Prostate gland (tissue), 2 donors: ENCODE measurements at regions not wholly inside any gene's neighbourhood (a gene's known extent, or its start where the extent isn't known, plus 50 kb on each side); places are given as distances from the start of the nearest gene placed in this dataset.

ENCODE experiments used
- POLR2A ChIP-seq: fragments of 450-650 bp; IDR thresholded peaks from one replicate; pipeline ENCODE4 v1.6.1; 2016; ENCODE audit warnings: antibody characterized with exemption, mild to moderate bottlenecking
- TF ChIP-seq, protein P1 (sequence below), 4 experiments: fragments of 200-600 bp in 2 of 4; fragments of 450-650 bp in 2 of 4; sonication (generic) in 2 of 4; IDR thresholded peaks; 1 replicate in 3 of 4; 2 replicates in 1 of 4; pipeline ENCODE4 v1.5.1; 2016 to 2019; ENCODE audit warnings: antibody characterized with exemption in 4 of 4, mild to moderate bottlenecking in 2 of 4, moderate library complexity in 2 of 4

DNA sequence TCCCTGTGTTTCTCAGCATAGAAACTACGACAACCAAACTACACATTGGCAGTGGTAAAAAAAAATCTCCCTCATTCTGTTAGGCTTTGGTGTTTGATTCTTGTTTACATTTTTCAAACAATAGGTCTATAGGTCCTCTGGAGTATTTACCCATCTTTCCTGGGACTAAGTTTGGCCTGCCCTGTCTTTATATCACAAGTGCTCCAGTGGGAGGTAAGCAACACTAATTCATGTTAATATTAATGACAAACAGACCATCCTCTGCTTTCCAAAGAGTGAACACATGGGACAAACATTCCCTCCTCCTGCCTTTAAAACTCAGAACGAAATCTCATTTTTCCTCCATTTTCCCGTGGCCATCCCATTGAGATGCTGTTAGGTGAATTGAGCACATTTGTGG, 514.1 kb upstream of the INTU start:
- TF ChIP-seq, protein P1, sequence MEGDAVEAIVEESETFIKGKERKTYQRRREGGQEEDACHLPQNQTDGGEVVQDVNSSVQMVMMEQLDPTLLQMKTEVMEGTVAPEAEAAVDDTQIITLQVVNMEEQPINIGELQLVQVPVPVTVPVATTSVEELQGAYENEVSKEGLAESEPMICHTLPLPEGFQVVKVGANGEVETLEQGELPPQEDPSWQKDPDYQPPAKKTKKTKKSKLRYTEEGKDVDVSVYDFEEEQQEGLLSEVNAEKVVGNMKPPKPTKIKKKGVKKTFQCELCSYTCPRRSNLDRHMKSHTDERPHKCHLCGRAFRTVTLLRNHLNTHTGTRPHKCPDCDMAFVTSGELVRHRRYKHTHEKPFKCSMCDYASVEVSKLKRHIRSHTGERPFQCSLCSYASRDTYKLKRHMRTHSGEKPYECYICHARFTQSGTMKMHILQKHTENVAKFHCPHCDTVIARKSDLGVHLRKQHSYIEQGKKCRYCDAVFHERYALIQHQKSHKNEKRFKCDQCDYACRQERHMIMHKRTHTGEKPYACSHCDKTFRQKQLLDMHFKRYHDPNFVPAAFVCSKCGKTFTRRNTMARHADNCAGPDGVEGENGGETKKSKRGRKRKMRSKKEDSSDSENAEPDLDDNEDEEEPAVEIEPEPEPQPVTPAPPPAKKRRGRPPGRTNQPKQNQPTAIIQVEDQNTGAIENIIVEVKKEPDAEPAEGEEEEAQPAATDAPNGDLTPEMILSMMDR (IDR thresholded peaks at IDR 0.05) = no peak
- no peak for TF ChIP-seq POLR2A
